NCI-H2196 (cell line): ENCODE measurements at regions not wholly inside any gene's neighbourhood (a gene's known extent, or its start where the extent isn't known, plus 50 kb on each side); places are given as distances from the start of the nearest gene placed in this dataset.
"Not testable (repeated sequence)": the region's sequence is repeated elsewhere in the genome, so short reads cannot be mapped to it uniquely, and the experiment has no call there.

Experiments
- DNase-seq: peaks from one replicate; lab custom pipeline; 2025; ENCODE audit not compliant: unreplicated experiment; lab: John Stamatoyannopoulos, UW

DNA sequence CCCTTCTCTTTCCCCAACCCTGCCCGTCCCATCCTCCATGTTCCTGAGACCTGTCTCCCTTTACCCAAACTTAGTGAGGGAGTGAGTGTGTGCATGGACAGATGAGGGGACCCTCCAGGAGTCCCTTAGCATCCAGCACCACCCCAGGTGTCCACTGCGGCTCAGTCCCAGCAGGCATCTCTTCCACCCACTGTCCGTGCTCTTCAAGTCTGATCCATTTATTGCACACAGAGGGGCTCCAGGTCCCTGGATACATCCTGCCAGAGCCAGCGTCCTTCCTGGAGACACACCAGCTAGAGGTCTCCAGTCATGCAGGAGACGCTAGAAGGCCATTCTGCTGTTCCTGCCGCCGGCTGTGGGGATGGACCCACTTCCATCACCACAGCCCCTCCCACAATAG is 239.2 kb downstream of the ADGRD1 start:
- DNase-seq: no peak

DNA sequence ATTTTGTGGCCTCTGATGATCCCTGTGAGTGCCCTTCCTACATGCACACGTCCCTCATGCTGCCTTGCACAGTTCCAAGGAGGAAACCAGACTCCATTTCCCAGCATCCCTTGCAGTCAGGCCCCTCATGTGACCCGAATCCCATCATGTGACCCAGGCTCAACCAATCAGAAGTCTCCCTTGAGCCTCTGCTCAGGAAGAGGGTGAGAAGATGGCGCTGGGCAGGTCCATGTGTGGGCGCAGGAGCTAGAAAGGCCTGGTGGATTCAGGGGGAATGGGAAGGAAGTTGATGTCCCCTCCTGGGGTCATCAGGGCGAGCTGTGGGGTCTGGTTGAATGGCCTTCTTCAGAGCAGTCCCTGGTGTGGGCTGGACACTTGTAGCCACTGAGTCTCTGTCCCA is 240.5 kb downstream of the ADGRD1 start:
- DNase-seq: no peak

DNA sequence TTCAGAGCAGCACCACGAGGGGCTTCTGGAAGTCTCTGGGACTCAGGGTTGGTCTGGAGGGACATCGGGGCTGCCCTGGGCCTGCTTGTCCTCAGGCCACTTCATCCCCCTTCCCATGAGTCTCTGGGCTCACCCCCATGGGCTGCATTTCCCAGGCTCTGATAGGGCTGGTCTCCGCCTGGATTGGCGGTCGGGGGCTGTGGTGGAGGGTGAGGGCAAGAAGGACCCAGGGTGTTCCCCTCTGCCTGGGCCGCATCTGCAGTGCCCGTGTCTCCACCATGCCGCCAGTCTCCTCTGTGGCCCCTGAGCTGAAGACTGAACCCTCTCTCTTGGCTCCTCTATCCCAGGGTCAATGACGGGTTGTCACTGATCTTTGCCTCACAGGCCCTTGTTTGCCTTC is 242.1 kb downstream of the ADGRD1 start:
- no peak for DNase-seq

DNA sequence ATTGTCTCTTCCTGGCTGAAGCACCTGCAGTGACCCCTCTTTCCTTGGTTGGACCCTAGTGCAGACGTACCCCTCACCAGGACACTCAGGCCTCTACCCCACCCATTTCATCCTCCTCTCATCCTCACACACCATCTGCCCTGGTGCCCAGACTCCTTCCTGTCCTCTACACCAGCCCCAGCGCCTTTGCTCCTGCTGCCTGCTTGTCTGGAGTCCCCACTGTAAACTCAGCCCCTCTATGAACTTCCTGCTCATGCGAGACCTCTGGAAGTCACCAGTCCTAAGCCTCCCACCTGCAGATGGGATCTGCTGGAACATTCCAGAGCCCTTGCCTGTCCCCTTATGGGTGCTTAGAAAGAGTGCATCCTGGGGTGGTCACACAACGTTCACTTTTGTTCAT is 242.5 kb downstream of the ADGRD1 start:
- no peak for DNase-seq

DNA sequence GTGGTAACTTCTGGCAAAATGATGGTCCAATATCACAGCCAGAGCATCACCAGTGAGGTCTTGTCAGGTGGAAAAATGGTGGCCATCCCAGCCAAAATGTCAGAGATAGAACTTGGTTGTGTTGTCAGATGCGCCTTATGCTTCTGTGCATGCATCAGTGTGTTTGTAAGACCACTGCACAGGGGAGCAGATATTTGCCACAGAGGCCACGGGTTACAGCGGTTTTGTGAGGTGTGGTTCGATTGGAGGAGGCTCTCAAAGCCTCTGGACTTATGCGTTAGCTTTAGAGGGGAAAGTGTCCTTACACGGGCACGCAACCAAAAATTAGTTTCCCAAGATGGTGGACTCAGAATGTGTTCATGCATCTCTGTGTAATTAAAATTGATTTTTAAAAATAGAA is 243.8 kb downstream of the ADGRD1 start:
- DNase-seq: no peak

DNA sequence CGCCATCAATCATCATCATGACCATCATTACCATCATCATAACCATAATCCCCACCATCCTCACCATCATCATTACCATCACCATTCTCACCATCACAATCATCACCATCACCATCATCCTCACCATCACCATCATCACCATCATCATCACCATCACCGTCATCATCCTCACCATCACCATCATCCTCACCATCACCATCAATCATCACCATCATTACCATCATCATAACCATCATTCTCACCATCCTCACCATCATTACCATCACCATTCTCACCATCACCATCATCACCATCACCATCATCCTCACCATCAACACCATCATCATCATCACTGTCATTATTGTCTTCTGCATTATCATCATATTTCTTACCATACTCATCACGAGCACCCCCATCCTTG is 245.5 kb downstream of the ADGRD1 start:
- DNase-seq: no peak

DNA sequence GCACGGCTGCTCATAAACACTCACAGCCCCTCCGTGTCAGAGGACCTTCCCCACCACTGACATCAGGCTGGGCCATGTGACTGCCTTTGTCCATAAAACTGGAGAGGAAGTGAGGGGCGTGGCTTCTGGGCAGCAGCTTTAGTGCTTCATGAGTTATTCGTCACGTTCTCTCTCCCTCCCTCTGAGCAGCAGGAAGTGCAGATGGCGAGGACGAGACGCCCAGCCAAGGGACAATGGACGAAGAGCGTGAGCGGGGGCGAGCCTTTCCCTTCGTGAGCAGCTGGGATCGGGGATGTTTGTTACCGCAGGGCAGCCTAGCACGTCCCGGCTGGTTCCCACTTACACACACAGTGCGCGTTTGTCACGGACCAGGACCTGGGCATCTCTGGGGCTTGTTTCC is 248.2 kb downstream of the ADGRD1 start:
- DNase-seq: not testable (repeated sequence)

DNA sequence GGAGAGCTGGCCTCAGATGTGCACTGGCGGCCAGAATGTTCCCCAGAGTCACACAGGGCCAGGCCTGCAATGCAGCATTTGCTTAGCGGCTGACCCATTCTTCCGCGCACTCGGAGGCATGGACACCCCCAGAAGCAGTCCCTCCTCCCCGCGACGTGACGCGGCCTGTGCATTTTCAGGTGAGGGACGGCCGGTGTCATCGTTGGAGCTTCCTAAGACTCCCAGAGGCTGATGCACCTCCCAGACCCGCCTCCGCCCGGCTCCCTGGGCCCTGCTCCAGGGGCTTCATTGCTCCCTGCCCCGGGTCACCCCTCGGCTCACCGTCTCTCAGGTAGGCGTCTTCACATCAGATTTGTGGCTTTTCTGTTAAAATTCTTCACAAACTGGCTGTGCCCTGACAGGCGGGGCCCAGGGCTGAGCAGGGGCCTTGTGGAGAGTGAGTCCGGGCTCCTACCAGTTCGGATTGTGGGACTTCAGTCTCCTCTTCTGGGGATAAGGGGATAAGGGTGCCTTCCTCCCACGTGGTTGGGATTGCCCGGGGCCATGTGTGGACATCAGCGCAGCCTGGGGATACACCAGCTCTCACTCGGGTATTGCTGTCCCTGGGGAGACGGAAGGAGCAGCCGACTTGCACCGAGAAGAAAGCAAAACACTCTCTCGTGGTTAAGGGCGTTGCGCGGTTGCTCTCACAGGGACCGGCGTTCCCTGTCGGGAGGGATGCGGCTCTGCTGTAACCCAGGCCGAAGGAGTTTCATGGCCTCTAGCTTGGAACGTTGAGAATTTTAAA is 249.1 kb downstream of the ADGRD1 start:
- DNase-seq: no peak

DNA sequence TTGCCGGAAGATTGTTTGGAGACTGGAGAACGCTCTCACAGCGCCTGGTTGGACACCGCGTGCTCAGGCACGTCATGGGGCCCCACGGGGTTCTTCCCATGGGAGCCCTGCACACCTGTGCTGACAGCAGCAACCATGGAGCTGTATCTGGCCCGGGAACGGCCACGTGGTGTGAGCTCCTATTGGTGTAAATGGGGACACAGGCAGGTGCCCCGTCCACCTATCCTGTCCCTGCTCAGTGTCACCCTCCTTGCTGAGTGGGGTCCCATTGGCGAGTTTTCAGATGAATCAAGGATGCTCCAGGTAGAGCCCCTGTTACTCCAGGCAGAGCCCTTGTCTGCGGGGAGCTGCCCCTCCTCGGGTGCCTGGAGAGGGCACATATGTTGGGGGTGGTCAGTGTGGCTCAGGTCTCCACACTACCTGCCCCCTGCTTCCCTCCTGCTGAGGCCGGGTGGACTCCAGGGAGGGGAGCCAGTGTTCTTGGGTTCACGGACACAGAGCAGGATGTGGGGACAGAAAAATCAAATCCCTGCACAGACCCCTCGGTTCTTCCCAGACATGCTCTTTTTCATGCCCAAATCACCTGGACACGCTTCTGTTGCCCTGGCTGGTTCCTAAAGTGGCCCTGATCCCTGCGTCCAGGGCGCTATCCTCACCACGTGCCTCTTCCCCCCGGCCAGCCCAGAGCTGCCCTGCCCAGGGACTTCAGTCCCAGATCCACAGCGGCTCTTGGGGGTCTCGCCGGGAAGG is 250.1 kb downstream of the ADGRD1 start:
- no peak for DNase-seq

DNA sequence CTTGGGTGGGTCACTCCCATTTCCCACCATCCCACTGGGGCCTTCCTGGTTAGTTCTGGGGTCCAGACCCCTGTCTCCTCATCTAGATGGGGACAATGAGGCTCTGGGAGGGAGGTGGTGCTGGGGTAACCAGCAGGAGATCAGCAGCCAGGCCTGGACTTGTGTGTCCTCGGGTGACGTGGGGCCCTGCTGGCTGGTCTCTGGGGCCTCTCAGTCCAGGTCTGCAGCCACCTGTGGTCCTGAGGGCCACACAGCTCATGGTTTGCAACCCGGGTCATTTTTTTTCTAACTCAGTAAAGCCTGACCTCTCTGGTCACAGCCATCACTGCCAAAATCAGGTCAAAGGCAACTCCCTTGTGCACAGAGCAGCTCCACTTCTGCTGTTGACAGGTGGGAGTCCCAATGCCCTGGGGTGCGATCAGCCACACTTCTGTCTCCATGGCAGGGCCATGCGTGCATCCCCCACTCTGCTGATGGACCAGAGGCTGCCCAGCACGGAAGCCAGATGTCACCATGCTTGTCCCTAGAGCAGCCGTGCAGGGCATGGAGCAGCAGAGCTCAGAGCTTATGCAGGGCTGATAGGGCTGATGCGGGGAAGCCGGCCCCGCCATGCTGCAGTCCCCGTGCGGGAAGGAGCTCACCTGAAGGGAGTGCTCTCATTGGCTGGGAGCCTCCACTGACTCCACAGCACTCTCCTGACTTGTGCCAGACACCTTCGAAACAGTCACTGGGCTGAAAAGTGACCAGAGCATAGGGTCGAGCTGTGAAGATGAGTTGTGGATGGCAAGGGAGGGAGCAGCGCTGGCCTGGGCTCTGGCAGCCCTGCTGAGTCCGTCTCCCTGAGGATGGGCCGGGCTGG is 250.9 kb downstream of the ADGRD1 start:
- DNase-seq: no peak

DNA sequence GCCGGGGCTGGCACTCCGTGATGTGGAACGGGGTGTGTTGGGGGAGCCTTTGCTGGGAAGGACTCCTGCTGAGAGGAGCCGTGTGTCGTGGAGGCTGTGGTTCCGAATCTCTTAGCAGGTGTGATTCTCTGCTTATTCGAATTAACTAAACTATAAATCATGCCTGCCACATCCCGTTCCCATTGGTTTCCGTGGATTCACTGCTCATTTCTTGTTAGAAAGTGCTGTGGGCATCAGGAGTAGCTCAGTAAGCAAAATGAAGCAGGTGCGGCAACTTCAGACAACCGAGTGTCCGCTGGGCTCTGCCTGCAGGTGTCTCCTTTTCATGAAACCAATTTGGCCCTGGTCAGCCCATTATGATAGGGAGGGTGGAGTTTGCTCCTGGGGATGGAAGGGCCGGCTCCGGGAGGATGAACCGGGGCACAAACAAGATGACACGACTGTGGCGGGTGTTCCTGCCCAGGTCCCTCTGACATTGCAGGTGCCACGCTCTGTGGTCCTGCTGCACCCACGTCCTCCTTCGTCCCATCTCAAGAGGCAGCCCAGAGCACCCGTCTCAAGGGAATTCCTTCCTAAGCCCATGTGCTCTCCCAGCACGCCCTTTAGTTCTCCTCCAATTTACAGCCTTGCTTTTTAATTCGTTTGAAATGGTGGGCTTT is 251.7 kb downstream of the ADGRD1 start:
- not testable (repeated sequence) for DNase-seq

DNA sequence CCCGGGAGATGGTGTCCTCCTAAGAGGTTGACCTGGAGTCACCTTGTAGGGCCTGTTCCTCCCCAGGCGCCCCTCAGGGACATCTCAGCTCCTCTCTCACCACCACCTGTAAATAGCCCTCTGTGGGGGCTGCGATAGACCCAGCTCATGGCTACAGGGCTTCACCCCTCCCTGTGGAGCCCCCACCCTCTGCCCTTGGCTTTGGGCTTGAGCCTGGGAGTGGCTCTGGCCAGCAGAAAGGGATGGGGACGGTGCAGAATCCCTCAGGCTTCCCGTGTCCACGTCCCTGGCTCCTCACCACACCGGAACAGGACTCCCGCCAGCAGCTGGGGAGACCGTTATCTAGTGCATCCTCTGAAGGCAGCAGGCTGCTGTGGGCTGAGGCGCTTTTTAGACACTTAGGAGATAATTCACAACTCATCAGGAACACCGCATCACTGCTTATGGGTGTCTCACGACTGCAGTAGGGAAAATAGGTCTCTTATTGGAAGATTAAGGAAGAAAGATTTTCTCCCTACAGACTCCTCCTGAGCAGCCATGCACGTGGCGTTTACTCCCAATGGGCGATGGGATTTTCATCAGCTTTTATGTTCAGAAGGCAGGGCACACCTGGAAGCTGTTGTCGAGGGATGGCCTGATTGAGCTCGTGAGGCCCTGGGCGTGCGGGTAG is 253.1 kb downstream of the ADGRD1 start:
- not testable (repeated sequence) for DNase-seq

DNA sequence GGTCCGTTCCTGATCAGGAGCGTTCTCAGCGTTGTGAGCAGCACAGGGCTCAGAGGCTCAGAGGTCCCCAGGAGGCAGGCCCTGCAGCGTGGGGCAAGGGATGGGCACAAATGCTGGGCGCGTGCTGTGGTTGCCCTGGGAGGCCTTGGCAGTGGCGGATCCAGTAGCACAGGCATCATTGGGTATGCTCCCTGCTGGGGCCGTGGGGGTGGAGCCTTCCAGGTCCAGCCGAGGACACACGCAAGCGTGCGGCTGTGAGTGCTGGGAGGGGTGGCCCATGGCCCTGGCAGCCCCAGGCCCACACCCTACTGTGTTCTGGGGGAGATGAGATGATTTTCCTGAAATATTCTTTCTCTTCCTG is 253.6 kb downstream of the ADGRD1 start:
- DNase-seq: not testable (repeated sequence)

DNA sequence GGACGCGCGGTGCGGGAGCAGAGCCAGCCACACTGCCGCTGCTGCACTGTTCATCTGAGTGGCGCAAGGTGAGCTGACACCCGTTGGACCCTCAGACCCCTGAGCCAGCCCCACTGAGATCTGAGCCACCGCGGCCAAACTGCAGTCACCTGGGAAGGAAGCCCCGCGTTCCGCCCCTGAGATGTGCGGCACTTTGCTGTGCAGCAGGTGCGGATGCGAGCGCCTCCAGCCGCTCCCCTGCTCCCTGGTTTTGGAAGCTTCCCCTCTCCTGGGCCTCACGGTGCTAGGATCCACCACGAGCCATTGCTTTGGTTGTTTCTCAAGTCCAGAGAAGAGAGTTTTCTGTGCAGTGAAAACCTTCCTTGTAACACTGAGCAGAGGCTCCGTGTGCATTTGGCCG is 254.1 kb downstream of the ADGRD1 start:
- DNase-seq: not testable (repeated sequence)

DNA sequence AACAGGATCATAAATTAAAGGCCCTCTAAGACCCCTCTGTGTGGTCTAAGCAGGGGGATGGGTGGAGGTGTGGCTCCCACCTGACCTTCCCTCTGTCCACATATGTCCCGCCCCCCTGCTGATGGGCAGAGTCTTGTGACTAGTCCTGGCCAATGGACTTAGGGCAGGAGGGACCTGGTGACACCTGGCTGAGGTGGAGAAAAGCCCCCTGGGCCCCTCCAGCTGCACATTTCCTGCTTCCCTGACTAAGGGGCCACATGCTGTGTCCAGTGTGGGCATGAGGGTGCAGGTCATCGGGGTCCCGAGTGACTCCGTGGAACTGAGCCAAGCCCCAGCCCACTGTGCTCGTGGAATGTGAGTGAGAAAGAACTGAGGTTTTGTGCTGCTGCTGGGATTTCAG is 254.7 kb downstream of the ADGRD1 start:
- DNase-seq: no peak

DNA sequence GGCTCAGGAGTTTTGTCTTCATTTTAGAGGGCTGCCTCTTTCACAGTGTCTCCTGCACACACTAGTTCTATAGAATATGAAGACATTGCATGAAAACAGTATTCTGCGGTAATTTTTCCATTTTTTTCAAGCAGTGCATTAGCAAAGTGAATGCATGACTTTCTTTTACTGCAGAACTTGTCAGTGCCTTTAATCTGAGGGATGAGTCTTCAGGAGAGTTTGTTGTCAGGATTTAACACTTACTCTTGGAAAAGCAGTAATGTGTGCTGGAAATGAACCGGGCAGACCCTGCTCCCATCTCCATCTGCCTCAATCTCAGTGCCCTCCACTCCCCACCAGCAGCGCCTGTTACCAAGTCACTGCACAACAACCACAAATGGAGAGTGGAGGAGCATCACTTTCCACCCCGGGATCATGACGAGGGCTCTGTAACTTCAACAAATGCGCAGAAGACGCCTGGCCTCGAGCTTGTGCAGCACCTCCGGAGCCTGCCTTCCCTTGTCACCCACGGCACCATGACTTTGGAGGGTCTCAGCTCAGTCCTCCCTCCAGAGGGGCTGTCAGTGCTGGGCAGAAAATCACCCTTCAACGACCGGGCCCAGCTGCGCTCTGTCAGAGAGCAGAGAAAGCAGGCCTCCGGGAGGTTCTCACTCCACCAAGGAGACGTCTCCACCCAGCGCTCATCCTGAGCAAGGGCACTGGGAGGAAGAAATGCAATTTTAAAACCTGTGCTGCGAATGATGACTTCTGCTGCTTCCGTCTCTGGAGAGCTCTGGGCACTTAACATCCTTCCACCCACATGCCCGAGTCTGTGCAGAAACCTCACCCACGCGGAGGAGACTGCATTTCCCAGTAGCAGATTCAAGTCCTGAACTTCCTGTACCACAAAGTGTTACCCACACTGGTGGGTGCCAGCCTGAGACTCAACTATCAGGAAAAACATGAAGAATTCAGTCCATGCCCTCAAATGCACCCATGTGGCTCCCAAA is 255.7 kb downstream of the ADGRD1 start:
- no peak for DNase-seq

DNA sequence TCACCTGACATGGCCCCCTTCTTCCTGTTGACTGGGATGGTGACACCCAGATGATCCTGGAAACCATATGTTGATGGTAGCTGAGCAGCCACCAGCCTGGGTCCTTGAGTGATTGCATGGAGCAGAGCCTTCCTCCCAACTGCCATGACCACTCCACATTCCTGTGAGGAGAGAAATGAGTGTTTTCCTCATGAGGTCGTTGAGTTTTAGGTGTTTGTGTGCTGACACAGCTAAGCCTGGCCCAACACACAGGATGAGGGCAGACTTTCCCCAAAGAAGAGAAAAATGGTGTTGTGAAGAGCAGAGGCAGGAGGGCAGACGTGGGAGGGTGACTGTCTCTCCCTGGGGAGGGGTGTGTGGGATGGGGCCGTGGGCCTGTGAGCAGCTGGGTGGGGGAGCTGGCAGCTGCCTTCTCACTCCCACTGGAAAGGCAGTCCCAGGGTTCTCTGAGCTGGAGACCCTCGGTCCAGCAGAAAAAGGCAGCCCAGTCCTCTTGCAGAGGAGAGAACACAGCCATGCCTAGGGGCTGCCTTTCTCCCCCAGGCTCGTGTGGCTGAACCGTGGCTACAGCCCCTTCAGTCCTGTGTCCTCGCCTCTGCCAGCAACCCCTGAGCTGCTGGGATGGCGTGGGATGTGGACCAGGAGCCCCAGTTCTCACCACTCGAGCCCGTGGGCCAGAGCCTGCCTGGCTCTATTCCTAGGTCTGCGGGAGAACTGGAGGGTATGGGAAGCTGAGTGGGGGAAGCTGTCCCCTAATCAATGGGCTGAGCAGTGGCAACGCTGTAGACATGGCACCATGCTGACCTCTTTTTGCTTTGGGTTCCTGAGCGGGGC is 257.0 kb downstream of the ADGRD1 start:
- no peak for DNase-seq

DNA sequence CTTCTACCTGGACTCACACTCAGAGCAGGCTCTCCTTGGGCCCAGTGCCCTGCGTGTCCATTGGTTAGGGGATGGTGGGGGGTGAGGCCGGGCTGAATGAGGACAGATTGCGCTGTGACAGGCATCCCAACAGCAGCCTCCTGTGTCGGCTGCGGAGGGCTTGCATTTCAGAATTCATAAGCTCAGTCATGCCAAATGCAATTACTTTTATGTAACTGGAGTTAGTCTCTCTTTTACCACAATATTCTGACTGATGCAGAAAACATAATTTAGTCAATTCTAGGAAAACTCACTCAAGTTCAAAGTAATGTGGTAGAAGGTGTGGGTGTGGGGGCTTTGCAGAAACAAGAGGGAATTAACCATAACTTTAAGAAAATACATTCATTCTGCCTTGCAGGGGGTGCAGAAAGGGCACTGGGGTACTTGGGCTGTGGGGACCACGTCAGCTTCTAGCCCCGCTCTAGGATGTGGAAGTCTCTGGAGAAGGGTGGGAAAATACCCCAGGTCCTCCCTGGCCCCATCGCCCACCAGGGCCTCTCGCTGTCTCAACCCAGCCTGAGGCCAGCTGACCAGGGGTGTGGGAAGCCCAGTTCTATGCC is 257.7 kb downstream of the ADGRD1 start:
- no peak for DNase-seq
